HepG2 (cell line): ENCODE measurements at regions not wholly inside any gene's neighbourhood (a gene's known extent, or its start where the extent isn't known, plus 50 kb on each side); places are given as distances from the start of the nearest gene placed in this dataset.

Source experiments
- ATAC-seq: fragments of 200-7000 bp; cut with Tn5 transposase; 3 replicates; pipeline ENCODE4 v1.9.1; 2020; ENCODE audit warnings: mild to moderate bottlenecking, moderate library complexity
- BruUV-seq: library from RNA; stranded (reverse); fragments of 400-500 nt; replicated peaks from 2 replicates; lab custom pipeline; 2021; lab: Mats Ljungman, UMichigan
- CTCF ChIA-PET: fragments of 300-600 bp; formaldehyde crosslinking; extraction: SDS; loops from one replicate; lab custom pipeline; 2021; ENCODE audit warnings: low total read pairs, inconsistent platforms, low intra/inter-chr PET ratio; lab: Yijun Ruan, JAX
- POLR2A ChIA-PET: fragments of 350-600 bp; sonication (Branson Sonifier 250); formaldehyde crosslinking; loops from one replicate; lab custom pipeline; 2020; ENCODE audit warnings: antibody characterized with exemption, inconsistent platforms; lab: Yijun Ruan, JAX
- DNase-seq: peaks from one replicate; pipeline ENCODE4 v3.0.0-alpha.2; 2015; ENCODE audit warnings: low spot score
- FAIRE-seq: peaks from 3 replicates; lab custom pipeline; 2011; peaks lifted over from hg19 to GRCh38; lab: Jason Lieb, UNC
- H2AFZ ChIP-seq: one replicate; pipeline ENCODE4 v1.6.1; 2011; ENCODE audit warnings: low read length, inconsistent platforms
- H3K27ac ChIP-seq: fragments of 300-600 bp; 3 replicates; pipeline ENCODE4 v1.8.0; 2011; ENCODE audit warnings: mixed run types, mild to moderate bottlenecking, mixed read lengths, low read length, inconsistent platforms; ENCODE audit not compliant: insufficient read depth; ENCODE audit errors: extremely low read length
- H3K27me3 ChIP-seq, 2 experiments: fragments of 200-600 bp in 1 of 2; 2 replicates in 1 of 2; 3 replicates in 1 of 2; pipeline versions ENCODE4 v1.6.0 to v1.8.0; 2011; ENCODE audit warnings: low read length in 2 of 2, mild to moderate bottlenecking in 2 of 2, moderate library complexity in 2 of 2, inconsistent platforms in 1 of 2; ENCODE audit not compliant: insufficient read depth in 2 of 2, control insufficient read depth in 1 of 2
- H3K36me3 ChIP-seq, 2 experiments: fragments of 200-600 bp in 1 of 2; replicated peaks in 1 of 2; 2 replicates in 1 of 2; 3 replicates in 1 of 2; pipeline versions ENCODE4 v1.5.1 to v1.8.0; 2011; ENCODE audit warnings: low read length in 2 of 2, inconsistent platforms in 1 of 2; ENCODE audit not compliant: insufficient read depth in 2 of 2, control insufficient read depth in 1 of 2
- H3K4me1 ChIP-seq: 2 replicates; pipeline ENCODE4 v1.5.1; 2012; ENCODE audit warnings: low read length, inconsistent platforms; ENCODE audit not compliant: insufficient read depth
- H3K4me2 ChIP-seq: 2 replicates; pipeline ENCODE4 v1.6.0; 2011; ENCODE audit warnings: low read depth, low read length, inconsistent platforms
- H3K4me3 ChIP-seq, 3 experiments: fragments of 200-600 bp in 1 of 3; sonication (generic), shearing (Covaris generic) in 1 of 3; replicated peaks in 1 of 3; 2 replicates each; pipeline ENCODE4 v1.5.1; 2011 to 2016; ENCODE audit warnings: low read length in 3 of 3, inconsistent platforms in 2 of 3, low read depth in 2 of 3, mild to moderate bottlenecking in 2 of 3, control low read depth in 1 of 3, mixed read lengths in 1 of 3; ENCODE audit not compliant: insufficient read depth in 1 of 3
- H3K79me2 ChIP-seq: one replicate; pipeline ENCODE4 v1.6.1; 2011; ENCODE audit warnings: low read length, inconsistent platforms; ENCODE audit not compliant: insufficient read depth
- H3K9ac ChIP-seq: 2 replicates; pipeline ENCODE4 v1.6.0; 2011; ENCODE audit warnings: mild to moderate bottlenecking, low read depth, low read length, inconsistent platforms; ENCODE audit not compliant: insufficient read depth
- H3K9me3 ChIP-seq: 2 replicates; pipeline ENCODE4 v1.5.1; 2012; ENCODE audit warnings: mild to moderate bottlenecking, low read length
- H4K20me1 ChIP-seq: 2 replicates; pipeline ENCODE4 v1.6.0; 2011; ENCODE audit warnings: inconsistent platforms, mild to moderate bottlenecking, low read length, moderate library complexity; ENCODE audit not compliant: insufficient read depth
- CREM ChIP-seq, 2 experiments: sonication (generic) in 1 of 2; formaldehyde crosslinking in 1 of 2; IDR thresholded peaks; 2 replicates each; pipeline versions ENCODE4 v1.4.0 to v1.6.1; 2016 to 2020; ENCODE audit warnings: antibody characterized with exemption in 1 of 2, mild to moderate bottlenecking in 1 of 2, missing genetic modification reagents in 1 of 2
- DPF2 ChIP-seq: sonication (generic); formaldehyde crosslinking; IDR thresholded peaks from 2 replicates; pipeline ENCODE4 v1.4.0; 2020; ENCODE audit warnings: mild to moderate bottlenecking, low read depth, missing genetic modification reagents, borderline replicate concordance
- DR1 ChIP-seq: sonication (generic); formaldehyde crosslinking; IDR thresholded peaks from 2 replicates; pipeline ENCODE4 v1.8.0; 2021; ENCODE audit warnings: mild to moderate bottlenecking, missing genetic modification reagents, inconsistent platforms
- FOXM1 ChIP-seq: sonication (generic); formaldehyde crosslinking; IDR thresholded peaks from 2 replicates; pipeline ENCODE4 v1.5.0; 2020; ENCODE audit warnings: missing genetic modification reagents
- GATAD1 ChIP-seq: IDR thresholded peaks from 2 replicates; pipeline ENCODE4 v1.6.1; 2016; ENCODE audit warnings: missing genetic modification reagents, missing compliant biosample characterization
- HIC2 ChIP-seq: sonication (generic); formaldehyde crosslinking; IDR thresholded peaks from 2 replicates; pipeline ENCODE4 v1.9.0; 2022; ENCODE audit warnings: low read depth, missing genetic modification reagents
- HOMEZ ChIP-seq: IDR thresholded peaks from 2 replicates; pipeline ENCODE4 v1.6.1; 2016; ENCODE audit warnings: low read depth
- KDM4B ChIP-seq: sonication (generic); formaldehyde crosslinking; IDR thresholded peaks from 2 replicates; pipeline ENCODE4 v1.4.0; 2020; ENCODE audit warnings: missing genetic modification reagents
- POLR2AphosphoS2 ChIP-seq: IDR thresholded peaks from 2 replicates; pipeline ENCODE4 v1.6.1; 2011; ENCODE audit warnings: low read depth, low read length, improper control_type of control experiment
- RAD51 ChIP-seq: fragments of 450-650 bp; IDR thresholded peaks from 2 replicates; pipeline ENCODE4 v1.6.1; 2016; ENCODE audit warnings: borderline replicate concordance
- SATB2 ChIP-seq: sonication (generic); formaldehyde crosslinking; IDR thresholded peaks from 2 replicates; pipeline ENCODE4 v1.5.0; 2020; ENCODE audit warnings: missing genetic modification reagents
- TFDP2 ChIP-seq: sonication (generic); formaldehyde crosslinking; IDR thresholded peaks from 2 replicates; pipeline ENCODE4 v1.4.0; 2020; ENCODE audit warnings: missing genetic modification reagents
- WIZ ChIP-seq: sonication (generic); formaldehyde crosslinking; IDR thresholded peaks from 2 replicates; pipeline ENCODE4 v1.5.1; 2020; ENCODE audit warnings: mild to moderate bottlenecking, missing genetic modification reagents
- ZBTB3 ChIP-seq: sonication (generic); formaldehyde crosslinking; IDR thresholded peaks from 2 replicates; pipeline ENCODE4 v1.4.0; 2020; ENCODE audit warnings: low read depth, mild to moderate bottlenecking, moderate library complexity, missing genetic modification reagents, borderline replicate concordance
- ZNF383 ChIP-seq: sonication (generic); formaldehyde crosslinking; IDR thresholded peaks from 2 replicates; pipeline ENCODE4 v1.4.0; 2020; ENCODE audit warnings: missing genetic modification reagents, mild to moderate bottlenecking, borderline replicate concordance
- ZNF572 ChIP-seq: sonication (generic); formaldehyde crosslinking; IDR thresholded peaks from 2 replicates; pipeline ENCODE4 v1.5.1; 2020; ENCODE audit warnings: mild to moderate bottlenecking, missing genetic modification reagents
- ZNF747 ChIP-seq: sonication (generic); formaldehyde crosslinking; IDR thresholded peaks from 2 replicates; pipeline ENCODE4 v1.8.1; 2023; ENCODE audit warnings: missing genetic modification reagents, mild to moderate bottlenecking, borderline replicate concordance
- WGBS: methylation state at CpG from one replicate; pipeline ENCODE4 v1.1.6; 2017; ENCODE audit warnings: low lambda C conversion rate; 5-methylcytosine and 5-hydroxymethylcytosine counted together
- in situ Hi-C: cut with HindIII; loops from 2 replicates; pipeline ENCODE4 v1.10.0; 2017; ENCODE audit warnings: low pct_unique_long_range_greater_than_20kb; ENCODE audit not compliant: extremely low pct_ligation_motif_present
- intact Hi-C: fragments of 100-400 bp; cut with micrococcal nuclease; formaldehyde crosslinking; loops from one replicate; pipeline ENCODE4 v1.10.0; 2022; ENCODE audit not compliant: unreplicated experiment

- Histone ChIP-seq H3K4me1 (no peaks in the 10 kb centered on the region), H3K4me3 (no peak overlapping the region), H3K27ac (no peak overlapping the region), H3K4me2 (no peak overlapping the region), H3K27me3 (peaks cover 4 to 35% of the 10 kb centered on the region in 2 experiments; a peak in 3 of 5 replicates), H2AFZ (no peak overlapping the region), H4K20me1 (no peaks in the 10 kb centered on the region), H3K9me3 (no peaks in the 10 kb centered on the region), H3K9ac (no peak overlapping the region), H3K79me2 (no peaks in the 10 kb centered on the region), H3K36me3 (no peaks in the 10 kb centered on the region)
- in situ Hi-C loops, result no loop called here
- CTCF ChIA-PET, result no interaction called here
- no peak for TF ChIP-seq TFDP2 (CRISPR knock-in tag)
- no peak for TF ChIP-seq ZNF747 (CRISPR knock-in tag)
- no peak for TF ChIP-seq ZNF572 (CRISPR knock-in tag)
- no peak for TF ChIP-seq HOMEZ (CRISPR knock-in tag)
- no peak for TF ChIP-seq ZNF383 (CRISPR knock-in tag)
- TF ChIP-seq GATAD1 (CRISPR knock-in tag), result no peak
- no peak for TF ChIP-seq DR1 (CRISPR knock-in tag)
- TF ChIP-seq RAD51, result no peak
- no peak for TF ChIP-seq KDM4B (CRISPR knock-in tag)
- no peak for TF ChIP-seq ZBTB3 (CRISPR knock-in tag)
- no peak for TF ChIP-seq SATB2 (CRISPR knock-in tag)
- no peak for TF ChIP-seq DPF2 (CRISPR knock-in tag)
- TF ChIP-seq POLR2AphosphoS2, result no peak
- TF ChIP-seq WIZ (CRISPR knock-in tag), result no peak
- no peak for TF ChIP-seq HIC2
- TF ChIP-seq CREM (IDR thresholded peaks at IDR 0.05), result no peak
- TF ChIP-seq CREM (CRISPR knock-in tag; IDR thresholded peaks at IDR 0.05), result no peak
- TF ChIP-seq FOXM1 (CRISPR knock-in tag), result no peak
- 0% methylated on average over 2 of the region's 2 CpGs for WGBS
- FAIRE-seq (no peak), ATAC-seq (no peak), DNase-seq (no peak)
- no TSS peak for BruUV-seq
- intact Hi-C loops, result no loop called here
- POLR2A ChIA-PET, result no interaction called here
Observed at GRCh38 chr20:57777911-57778310, 68.1 kb upstream of the PMEPA1 start.
